OCI-LY7 (cell line): ENCODE measurements at regions not wholly inside any gene's neighbourhood (a gene's known extent, or its start where the extent isn't known, plus 50 kb on each side); places are given as distances from the start of the nearest gene placed in this dataset.
"Not testable (repeated sequence)": the region's sequence is repeated elsewhere in the genome, so short reads cannot be mapped to it uniquely, and the experiment has no call there.

Experiments used
- BruUV-seq: library from RNA; stranded (reverse); fragments of 400-500 nt; replicated peaks from 2 replicates; lab custom pipeline; 2021; lab: Mats Ljungman, UMichigan
- CTCF ChIA-PET: fragments of 300-600 bp; sonication (Branson Sonifier 250); formaldehyde crosslinking; loops from one replicate; lab custom pipeline; 2022; ENCODE audit warnings: antibody characterized with exemption; ENCODE audit not compliant: unreplicated experiment; lab: Charles Lee
- POLR2A ChIA-PET: fragments of 300-600 bp; sonication (Branson Sonifier 250); formaldehyde crosslinking; loops from one replicate; lab custom pipeline; 2022; ENCODE audit warnings: antibody characterized with exemption; lab: Charles Lee
- DNase-seq: peaks from one replicate; pipeline ENCODE4 v3.0.0-alpha.2; 2015; ENCODE audit warnings: low spot score
- H2AFZ ChIP-seq: fragments of 200-600 bp; sonication (generic), shearing (Covaris generic); 2 replicates; pipeline ENCODE4 v1.6.1; 2014; ENCODE audit warnings: mild to moderate bottlenecking, antibody characterized with exemption, low read length, moderate library complexity
- H3K27ac ChIP-seq: fragments of 200-600 bp; sonication (generic); 2 replicates; pipeline ENCODE4 v1.5.1; 2014; ENCODE audit warnings: mixed run types, low read depth, mild to moderate bottlenecking, moderate library complexity, low read length, inconsistent platforms; ENCODE audit not compliant: poor library complexity, severe bottlenecking
- H3K36me3 ChIP-seq: fragments of 200-600 bp; sonication (generic); 2 replicates; pipeline ENCODE4 v1.6.1; 2014; ENCODE audit warnings: mild to moderate bottlenecking, antibody characterized with exemption, low read length, moderate library complexity, mixed read lengths; ENCODE audit not compliant: insufficient read depth
- H3K4me1 ChIP-seq: fragments of 200-600 bp; sonication (generic); 2 replicates; pipeline ENCODE4 v1.5.1; 2014; ENCODE audit warnings: mild to moderate bottlenecking, low read length; ENCODE audit not compliant: insufficient read depth, poor library complexity, severe bottlenecking
- H3K4me2 ChIP-seq: fragments of 200-600 bp; sonication (generic); 2 replicates; pipeline ENCODE4 v1.6.1; 2014; ENCODE audit warnings: mild to moderate bottlenecking, low read length
- H3K4me3 ChIP-seq: fragments of 200-600 bp; sonication (generic); 2 replicates; pipeline ENCODE4 v1.5.1; 2014; ENCODE audit warnings: mild to moderate bottlenecking, low read depth, low read length; ENCODE audit not compliant: poor library complexity, severe bottlenecking
- H3K79me2 ChIP-seq: fragments of 200-600 bp; sonication (generic); 2 replicates; pipeline ENCODE4 v1.6.1; 2016; ENCODE audit warnings: low read depth, mild to moderate bottlenecking, low read length, moderate library complexity, mixed read lengths; ENCODE audit not compliant: insufficient read depth
- H3K9me2 ChIP-seq: fragments of 200-600 bp; sonication (generic); 2 replicates; pipeline ENCODE4 v1.6.1; 2016; ENCODE audit warnings: mild to moderate bottlenecking, low read length, mixed read lengths; ENCODE audit not compliant: insufficient read depth
- H3K9me3 ChIP-seq: fragments of 200-600 bp; sonication (generic); 2 replicates; pipeline ENCODE4 v1.6.1; 2014; ENCODE audit warnings: mild to moderate bottlenecking, mixed run types, low read length, mixed read lengths
- H4K20me1 ChIP-seq: fragments of 200-600 bp; sonication (generic); 2 replicates; pipeline ENCODE4 v1.6.1; 2014; ENCODE audit warnings: mild to moderate bottlenecking, antibody characterized with exemption, low read length, moderate library complexity, mixed read lengths; ENCODE audit not compliant: insufficient read depth
- EZH2phosphoT487 ChIP-seq: fragments of 200-600 bp; sonication (generic); IDR thresholded peaks from 2 replicates; pipeline ENCODE4 v1.6.1; 2018; ENCODE audit warnings: low read depth, borderline replicate concordance, mild to moderate bottlenecking, mixed run types, antibody characterized with exemption, low read length, moderate library complexity, mixed read lengths
- intact Hi-C: fragments of 100-400 bp; cut with micrococcal nuclease; formaldehyde crosslinking; loops from one replicate; pipeline ENCODE4 v1.10.0; 2022; ENCODE audit not compliant: unreplicated experiment
- TF ChIP-seq, protein P1 (sequence below): fragments of 200-600 bp; sonication (generic); conservative IDR thresholded peaks from 2 replicates; pipeline ENCODE4 v1.5.1; 2014; ENCODE audit warnings: mild to moderate bottlenecking, antibody characterized with exemption, low read length, moderate library complexity, mixed read lengths

DNA sequence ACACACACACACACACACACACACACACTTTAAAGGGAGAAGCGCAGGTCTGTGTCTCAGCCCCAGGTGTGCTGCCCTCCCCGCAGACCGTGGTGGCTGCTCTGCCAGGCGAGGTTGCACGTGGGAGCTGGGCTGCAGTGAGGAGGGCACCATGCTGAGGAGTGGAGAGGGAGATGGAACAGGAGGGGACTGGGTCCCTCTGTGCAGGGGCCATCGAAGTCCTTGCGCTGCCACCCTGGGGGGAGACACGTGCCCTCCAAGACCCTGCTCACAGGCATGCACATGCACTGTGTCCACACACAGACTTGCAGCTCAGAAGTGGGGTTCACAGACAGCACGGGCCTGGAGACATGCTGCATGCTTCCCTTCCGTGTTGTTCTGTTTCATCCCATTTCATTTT, 65.5 kb upstream of the HGFAC start:
- Histone ChIP-seq H3K36me3 (no peaks in the 10 kb centered on the region), H3K9me3 (peaks cover 10% of the 10 kb centered on the region; the same call in 1 of the 2 replicates), H4K20me1 (no peaks in the 10 kb centered on the region), H3K27ac (no peak overlapping the region), H3K9me2 (no peaks in the 10 kb centered on the region), H2AFZ (no peak overlapping the region), H3K4me2 (no peak overlapping the region), H3K79me2 (no peaks in the 10 kb centered on the region), H3K4me1 (no peaks in the 10 kb centered on the region), H3K4me3 (no peak overlapping the region)
- intact Hi-C loops = no loop called here
- ChIA-PET CTCF (no interaction called here), POLR2A (interaction anchor here (1.0 kb wide), 1 partner anchor 10 kb away, joined by 5 read pairs; no protein-coding TSS in a partner anchor)
- no peak for TF ChIP-seq EZH2phosphoT487
- TF ChIP-seq, protein P1, sequence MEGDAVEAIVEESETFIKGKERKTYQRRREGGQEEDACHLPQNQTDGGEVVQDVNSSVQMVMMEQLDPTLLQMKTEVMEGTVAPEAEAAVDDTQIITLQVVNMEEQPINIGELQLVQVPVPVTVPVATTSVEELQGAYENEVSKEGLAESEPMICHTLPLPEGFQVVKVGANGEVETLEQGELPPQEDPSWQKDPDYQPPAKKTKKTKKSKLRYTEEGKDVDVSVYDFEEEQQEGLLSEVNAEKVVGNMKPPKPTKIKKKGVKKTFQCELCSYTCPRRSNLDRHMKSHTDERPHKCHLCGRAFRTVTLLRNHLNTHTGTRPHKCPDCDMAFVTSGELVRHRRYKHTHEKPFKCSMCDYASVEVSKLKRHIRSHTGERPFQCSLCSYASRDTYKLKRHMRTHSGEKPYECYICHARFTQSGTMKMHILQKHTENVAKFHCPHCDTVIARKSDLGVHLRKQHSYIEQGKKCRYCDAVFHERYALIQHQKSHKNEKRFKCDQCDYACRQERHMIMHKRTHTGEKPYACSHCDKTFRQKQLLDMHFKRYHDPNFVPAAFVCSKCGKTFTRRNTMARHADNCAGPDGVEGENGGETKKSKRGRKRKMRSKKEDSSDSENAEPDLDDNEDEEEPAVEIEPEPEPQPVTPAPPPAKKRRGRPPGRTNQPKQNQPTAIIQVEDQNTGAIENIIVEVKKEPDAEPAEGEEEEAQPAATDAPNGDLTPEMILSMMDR = no peak
- DNase-seq = no peak
- no TSS peak for BruUV-seq

DNA sequence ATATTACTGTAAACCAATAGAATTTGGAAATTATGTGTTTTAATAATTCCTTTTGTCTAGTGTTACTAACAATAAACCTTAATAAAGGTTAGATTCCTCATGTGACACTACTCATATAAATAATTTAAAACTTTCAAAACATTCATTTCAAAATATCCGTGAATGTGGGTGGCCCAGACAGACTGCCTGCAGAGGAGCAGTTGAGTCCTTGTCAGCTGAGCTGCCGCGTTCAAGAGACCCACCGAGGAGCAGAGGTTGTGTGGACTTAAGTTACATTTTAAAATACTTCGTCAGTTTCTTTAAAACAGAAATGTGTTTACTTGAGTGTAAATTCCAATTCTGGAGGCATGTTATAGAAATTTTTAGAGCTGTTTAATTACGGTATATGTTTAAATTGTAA, 64.2 kb upstream of the HGFAC start:
- POLR2A ChIA-PET = no interaction called here
- CTCF ChIA-PET = no interaction called here
- BruUV-seq = no TSS peak
- no peaks in the 10 kb centered on the region for H3K4me1 ChIP-seq
- DNase-seq = no peak
- no peak overlapping the region for H2AFZ ChIP-seq
- no peak overlapping the region for H3K4me3 ChIP-seq
- no peak for TF ChIP-seq EZH2phosphoT487
- TF ChIP-seq, protein P1 = no peak
- H3K4me2 ChIP-seq = no peak overlapping the region
- no peaks in the 10 kb centered on the region for H3K79me2 ChIP-seq
- H3K9me3 ChIP-seq = peaks cover 10% of the 10 kb centered on the region; the same call in 1 of the 2 replicates
- H3K36me3 ChIP-seq = no peaks in the 10 kb centered on the region
- intact Hi-C loops = no loop called here
- no peak overlapping the region for H3K27ac ChIP-seq
- no peaks in the 10 kb centered on the region for H4K20me1 ChIP-seq
- H3K9me2 ChIP-seq = no peaks in the 10 kb centered on the region

DNA sequence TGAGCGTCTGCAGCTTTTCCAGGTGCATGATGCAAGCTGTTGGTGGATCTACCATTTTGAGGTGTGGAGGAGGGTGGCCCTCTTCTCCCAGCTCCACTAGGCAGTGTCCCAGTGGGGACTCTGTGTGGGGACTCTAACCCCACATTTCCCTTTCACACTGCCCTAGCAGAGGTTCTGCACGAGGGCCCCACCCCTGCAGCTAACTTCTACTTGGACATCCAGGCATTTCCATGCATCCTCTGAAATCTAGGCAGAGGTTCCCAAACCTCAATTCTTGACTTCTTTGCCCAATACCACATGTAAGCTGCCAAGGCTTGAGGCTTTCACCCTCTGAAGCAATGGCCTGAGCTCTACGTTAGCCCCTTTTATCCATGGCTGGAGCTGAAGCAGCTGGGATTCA, 61.4 kb upstream of the HGFAC start:
- H3K9me2 ChIP-seq, intact Hi-C loops, H3K4me2 ChIP-seq, H3K4me3 ChIP-seq, H4K20me1 ChIP-seq, POLR2A ChIA-PET, BruUV-seq, H2AFZ ChIP-seq, CTCF ChIA-PET, H3K79me2 ChIP-seq, H3K36me3 ChIP-seq, H3K27ac ChIP-seq, DNase-seq, H3K4me1 ChIP-seq: not testable (repeated sequence)
- peaks cover 10% of the 10 kb centered on the region; the same call in 1 of the 2 replicates for H3K9me3 ChIP-seq

DNA sequence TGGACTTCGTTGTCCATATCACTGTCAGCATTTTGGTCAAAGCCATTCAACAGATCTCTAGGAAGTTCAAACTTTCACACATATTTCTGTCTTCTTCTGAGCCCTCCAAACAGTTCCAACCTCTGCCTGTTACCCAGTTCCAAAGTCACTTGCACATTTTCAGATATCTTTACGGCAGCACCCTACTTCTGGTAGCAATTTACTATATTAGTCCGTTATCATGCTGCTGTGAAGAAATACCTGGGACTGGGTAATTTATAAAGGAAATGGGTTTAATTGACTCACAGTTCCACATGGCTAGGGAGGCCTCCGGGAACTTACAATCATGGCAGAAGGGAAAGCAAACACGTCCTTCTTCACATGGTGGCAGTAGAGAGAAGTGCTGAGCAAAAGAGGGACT, 60.6 kb upstream of the HGFAC start:
- H4K20me1 ChIP-seq, POLR2A ChIA-PET, H3K4me1 ChIP-seq, H2AFZ ChIP-seq, CTCF ChIA-PET, DNase-seq, H3K9me2 ChIP-seq, BruUV-seq, H3K36me3 ChIP-seq, H3K4me3 ChIP-seq, intact Hi-C loops, H3K4me2 ChIP-seq, H3K79me2 ChIP-seq, H3K27ac ChIP-seq: not testable (repeated sequence)
- peaks cover 10% of the 10 kb centered on the region; the same call in 1 of the 2 replicates for H3K9me3 ChIP-seq
